NCI-H1930 (cell line): ENCODE measurements at regions not wholly inside any gene's neighbourhood (a gene's known extent, or its start where the extent isn't known, plus 50 kb on each side); places are given as distances from the start of the nearest gene placed in this dataset.

Experiments used
- DNase-seq, 2 experiments: peaks; one replicate each; lab custom pipeline; 2025; lab: John Stamatoyannopoulos, UW

GRCh38 chr6:14641423-14642135, 524.0 kb downstream of the CD83 start:
- DNase-seq, result no peak

GRCh38 chr6:14642136-14642505, 524.5 kb downstream of the CD83 start:
- DNase-seq, result no peak

GRCh38 chr6:14642842-14643241, 525.3 kb downstream of the CD83 start:
- DNase-seq, result no peak

- no peak for DNase-seq
Measured at GRCh38 chr6:14644381-14644780, 526.8 kb downstream of the CD83 start.

GRCh38 chr6:14645221-14645620, 527.6 kb downstream of the CD83 start:
- DNase-seq, result no peak

GRCh38 chr6:14645841-14646240, 528.3 kb downstream of the CD83 start:
- no peak for DNase-seq

- no peak for DNase-seq
Measured at GRCh38 chr6:14646371-14646770, 528.8 kb downstream of the CD83 start.

GRCh38 chr6:14647357-14647756, 529.8 kb downstream of the CD83 start:
- DNase-seq, result no peak

- DNase-seq, result no peak
Measured at GRCh38 chr6:14652536-14652935, 535.0 kb downstream of the CD83 start.

GRCh38 chr6:14655201-14656061, 537.9 kb downstream of the CD83 start:
- no peak for DNase-seq

GRCh38 chr6:14656078-14656521, 538.5 kb downstream of the CD83 start:
- DNase-seq, result no peak

- DNase-seq, result no peak
Measured at GRCh38 chr6:14656649-14657048, 539.1 kb downstream of the CD83 start.

GRCh38 chr6:14658030-14658429, 540.5 kb downstream of the CD83 start:
- no peak for DNase-seq

GRCh38 chr6:14658886-14659561, 541.5 kb downstream of the CD83 start:
- no peak for DNase-seq

GRCh38 chr6:14659841-14660240, 542.3 kb downstream of the CD83 start:
- DNase-seq, result no peak

GRCh38 chr6:14660806-14661579, 543.4 kb downstream of the CD83 start:
- DNase-seq, result no peak

- DNase-seq, result no peak
Measured at GRCh38 chr6:14661691-14662090, 544.1 kb downstream of the CD83 start.

- DNase-seq, result no peak
Measured at GRCh38 chr6:14664112-14664601, 546.6 kb downstream of the CD83 start.

GRCh38 chr6:14664621-14665315, 547.2 kb downstream of the CD83 start:
- DNase-seq, result no peak

- DNase-seq, result no peak
Measured at GRCh38 chr6:14665827-14666724, 548.5 kb downstream of the CD83 start.
